ENCODE measurements at regions not wholly inside any gene's neighbourhood (a gene's known extent, or its start where the extent isn't known, plus 50 kb on each side); places are given as distances from the start of the nearest gene placed in this dataset.

GRCh38 chr3:124313621-124314020 is 321.7 kb upstream of the ROPN1 start:
- TF ChIP-seq CTCF (conservative IDR thresholded peaks at IDR 0.05), result no peak
- TF ChIP-seq ZFX (IDR thresholded peaks at IDR 0.05), result no peak
